ENCODE measurements at regions not wholly inside any gene's neighbourhood (a gene's known extent, or its start where the extent isn't known, plus 50 kb on each side); places are given as distances from the start of the nearest gene placed in this dataset.

GRCh38 chr17:33973491-33973890 lies 281.6 kb upstream of the CCL2 start:
- DNase-seq (ENCODE audit: low spot score in 2 of 2, unreplicated experiment in 2 of 2): no peak
- TF ChIP-seq CTCF (IDR thresholded peaks at IDR 0.05; ENCODE audit: unreplicated experiment): no peak
- Mint-ChIP-seq H3K27ac (no peak overlapping the region), H3K27me3 (ENCODE audit: low read depth) (peaks cover 20% of the 10 kb centered on the region), H3K4me3 (no peak overlapping the region), H3K9me3 (no peaks in the 10 kb centered on the region), H3K36me3 (no peaks in the 10 kb centered on the region), H3K4me1 (no peaks in the 10 kb centered on the region)

DNA sequence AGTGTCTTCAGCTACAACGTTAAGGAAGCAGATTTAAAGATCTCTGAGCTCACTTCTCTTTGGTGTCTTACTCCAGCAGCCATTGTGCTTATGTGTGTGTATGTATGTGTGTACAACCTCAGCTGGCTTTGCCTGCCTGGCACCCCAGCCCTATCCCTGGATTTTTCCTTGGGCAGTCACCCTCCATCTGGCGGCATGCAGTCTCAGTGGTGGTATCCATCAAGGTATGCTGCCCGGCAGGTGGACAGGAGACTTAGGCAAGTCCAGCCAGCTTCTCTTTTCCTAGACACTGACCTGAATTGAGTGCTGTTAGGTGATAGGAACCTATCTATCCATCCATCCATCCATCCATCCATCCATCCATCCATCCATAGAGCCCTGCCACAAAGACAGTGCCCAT lies 280.8 kb upstream of the CCL2 start:
- DNase-seq (ENCODE audit: low spot score in 2 of 2, unreplicated experiment in 2 of 2): no peak
- no peak overlapping the region for H3K27ac Mint-ChIP-seq
- no peaks in the 10 kb centered on the region for H3K4me1 Mint-ChIP-seq
- no peak for TF ChIP-seq CTCF (IDR thresholded peaks at IDR 0.05; ENCODE audit: unreplicated experiment)
- no peak overlapping the region for H3K4me3 Mint-ChIP-seq
- no peaks in the 10 kb centered on the region for H3K9me3 Mint-ChIP-seq
- H3K27me3 Mint-ChIP-seq (ENCODE audit: low read depth): peaks cover 20% of the 10 kb centered on the region
- H3K36me3 Mint-ChIP-seq: no peaks in the 10 kb centered on the region

DNA sequence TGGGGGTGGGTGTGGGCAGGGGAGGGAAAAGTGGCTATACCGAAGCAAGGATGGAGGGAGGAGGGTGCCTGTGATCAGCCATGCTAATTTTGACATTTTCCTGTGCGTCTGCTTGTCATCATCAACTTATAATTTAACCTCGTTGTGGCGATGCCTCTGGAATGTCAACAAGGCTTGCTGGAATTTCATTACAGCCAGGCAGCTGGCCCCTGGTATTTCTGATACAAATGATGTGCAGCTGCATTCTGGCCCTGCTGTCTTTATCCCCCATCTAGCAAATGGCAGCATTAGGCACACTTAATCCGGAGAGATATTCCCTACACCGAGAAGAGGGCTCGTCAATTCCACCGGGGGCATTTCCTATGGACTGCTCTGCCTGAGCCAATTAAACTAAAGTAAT lies 278.3 kb upstream of the CCL2 start:
- H3K27ac Mint-ChIP-seq: no peak overlapping the region
- H3K4me3 Mint-ChIP-seq: no peak overlapping the region
- H3K4me1 Mint-ChIP-seq: no peaks in the 10 kb centered on the region
- no peaks in the 10 kb centered on the region for H3K36me3 Mint-ChIP-seq
- no peak for TF ChIP-seq CTCF (IDR thresholded peaks at IDR 0.05; ENCODE audit: unreplicated experiment)
- no peak for DNase-seq (ENCODE audit: low spot score in 2 of 2, unreplicated experiment in 2 of 2)
- no peaks in the 10 kb centered on the region for H3K9me3 Mint-ChIP-seq
- peaks cover 15% of the 10 kb centered on the region for H3K27me3 Mint-ChIP-seq (ENCODE audit: low read depth)

DNA sequence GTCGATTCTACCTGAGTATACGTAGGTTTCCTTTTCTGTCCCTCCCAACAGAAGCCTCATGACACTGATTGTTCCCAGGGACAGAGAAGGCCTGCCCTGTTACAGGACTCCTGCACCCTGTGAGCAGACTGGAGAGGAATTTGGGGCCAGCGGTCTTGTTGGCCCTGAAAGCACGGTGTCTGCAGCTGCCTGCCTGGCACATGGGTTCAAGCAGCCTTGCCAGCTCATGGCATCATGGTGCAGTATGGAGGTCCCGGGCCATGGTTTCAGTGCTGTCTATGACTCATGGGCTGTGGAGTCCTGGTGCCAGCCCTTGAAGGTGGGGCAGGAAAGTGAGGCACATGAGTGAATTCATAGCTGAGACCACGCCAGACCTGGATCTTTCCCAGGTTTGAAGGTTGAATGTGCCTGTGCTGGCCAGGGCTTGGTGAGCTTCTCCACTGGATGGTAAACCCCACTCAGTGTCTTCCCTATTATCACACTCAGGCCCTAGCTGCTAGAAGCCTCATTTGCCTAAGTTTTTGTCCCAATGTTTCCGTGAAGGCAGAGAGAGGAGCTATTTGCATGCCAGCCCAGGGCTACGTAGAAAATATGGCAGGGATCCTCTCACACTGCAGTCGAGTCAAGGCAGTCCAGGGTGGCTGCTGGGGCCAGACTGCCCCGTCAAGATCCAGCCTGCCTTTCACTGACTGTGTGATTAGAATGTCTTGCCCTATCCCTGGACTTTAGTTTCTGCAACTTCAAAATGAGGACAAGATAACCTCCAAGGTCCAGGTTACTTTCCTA lies 277.2 kb upstream of the CCL2 start:
- Mint-ChIP-seq H3K36me3 (no peaks in the 10 kb centered on the region), H3K9me3 (no peaks in the 10 kb centered on the region), H3K27me3 (ENCODE audit: low read depth) (peaks cover 11% of the 10 kb centered on the region), H3K4me3 (no peak overlapping the region), H3K27ac (no peak overlapping the region), H3K4me1 (no peaks in the 10 kb centered on the region)
- DNase-seq (ENCODE audit: low spot score in 2 of 2, unreplicated experiment in 2 of 2): no peak
- TF ChIP-seq CTCF (IDR thresholded peaks at IDR 0.05; ENCODE audit: unreplicated experiment): no peak

- Mint-ChIP-seq H3K9me3 (no peaks in the 10 kb centered on the region), H3K4me1 (no peaks in the 10 kb centered on the region)
These were observed 276.2 kb upstream of the CCL2 start for GRCh38 chr17:33978889-33979288.

More at GRCh38 chr17:33978889-33979288, 276.2 kb upstream of the CCL2 start:
- Mint-ChIP-seq H3K36me3 (no peaks in the 10 kb centered on the region), H3K4me3 (no peak overlapping the region), H3K27me3 (ENCODE audit: low read depth) (peaks cover 9% of the 10 kb centered on the region), H3K27ac (no peak overlapping the region)
- no peak for TF ChIP-seq CTCF (IDR thresholded peaks at IDR 0.05; ENCODE audit: unreplicated experiment)
- no peak for DNase-seq (ENCODE audit: low spot score in 2 of 2, unreplicated experiment in 2 of 2)

All from mesothelial cell of epicardium (in vitro differentiated cells).